GM18951 (cell line): ENCODE measurements at regions not wholly inside any gene's neighbourhood (a gene's known extent, or its start where the extent isn't known, plus 50 kb on each side); places are given as distances from the start of the nearest gene placed in this dataset.
"Not testable (repeated sequence)": the region's sequence is repeated elsewhere in the genome, so short reads cannot be mapped to it uniquely, and the experiment has no call there.

Experiments
- POLR2A ChIP-seq: IDR thresholded peaks from 4 replicates; pipeline ENCODE4 v1.6.1; 2011; ENCODE audit warnings: mild to moderate bottlenecking; ENCODE audit not compliant: insufficient read length, insufficient read depth; ENCODE audit errors: extremely low read depth
- in situ Hi-C: fragments of 300-500 bp; cut with MboI; formaldehyde crosslinking; loops from one replicate; pipeline ENCODE4 v1.12.0; 2022; ENCODE audit warnings: low sequenced_read_pairs, mixed read lengths, inconsistent platforms; ENCODE audit not compliant: unreplicated experiment

DNA sequence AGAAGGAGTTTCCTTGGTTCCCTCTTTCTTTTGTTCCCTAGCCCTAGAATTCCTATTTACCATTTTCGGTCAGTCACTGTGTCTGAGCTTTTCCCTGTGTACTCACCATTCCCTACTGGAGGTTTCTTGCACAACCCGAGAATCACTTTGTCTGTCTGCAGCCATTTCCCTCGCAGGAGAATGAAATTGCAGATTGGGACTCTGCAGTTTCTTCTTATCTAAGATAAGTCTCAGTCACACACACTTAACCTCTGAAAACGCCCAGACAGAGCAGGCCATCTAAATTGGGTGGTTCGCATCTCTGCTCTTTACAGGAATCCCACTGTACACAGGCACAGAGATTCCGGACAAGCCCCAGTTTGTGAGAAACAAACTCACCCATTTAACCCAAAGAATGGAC lies 58.6 kb upstream of the CNTNAP2 start:
- in situ Hi-C loops, result no loop called here
- TF ChIP-seq POLR2A, result no peak

DNA sequence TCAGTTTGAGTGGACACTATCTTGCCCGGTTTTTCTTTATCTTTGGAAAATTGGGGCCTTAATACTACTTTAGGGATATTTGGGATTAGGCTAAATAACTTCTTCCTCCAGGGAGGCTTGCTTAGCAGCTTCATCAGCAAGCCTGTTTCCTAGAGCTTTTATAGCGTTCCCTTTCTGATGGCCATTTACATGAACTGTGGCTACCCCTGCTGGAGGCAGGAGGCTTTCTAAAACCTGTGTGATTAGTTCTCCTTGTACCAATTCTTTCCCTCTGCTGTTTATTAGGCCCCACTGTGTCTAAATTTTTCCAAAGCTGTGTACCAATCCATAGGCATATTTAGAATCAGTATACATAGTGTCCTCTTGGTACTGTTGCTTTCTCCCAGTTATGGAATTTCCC lies 61.7 kb upstream of the CNTNAP2 start:
- no peak for TF ChIP-seq POLR2A
- in situ Hi-C loops, result no loop called here

DNA sequence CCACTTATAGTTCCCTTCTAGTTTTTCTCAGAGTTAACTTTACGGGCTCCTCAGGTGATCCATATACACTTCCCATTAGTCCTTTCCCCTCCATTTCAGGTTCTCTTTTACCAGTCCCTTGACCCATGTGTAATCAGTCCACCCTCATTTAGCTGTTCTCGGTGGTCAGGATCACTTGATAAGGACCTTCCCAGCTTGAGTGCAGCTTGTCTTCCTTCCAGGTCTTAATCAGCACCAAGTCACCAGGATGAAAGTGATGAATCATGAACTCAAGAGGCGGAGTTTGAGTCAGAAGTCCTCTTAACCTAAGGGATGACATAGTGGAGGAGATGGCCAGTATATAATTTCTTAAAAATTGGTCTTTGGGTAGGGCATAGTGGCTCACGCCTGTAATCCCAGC lies 63.1 kb upstream of the CNTNAP2 start:
- in situ Hi-C loops, result no loop called here
- TF ChIP-seq POLR2A, result no peak

DNA sequence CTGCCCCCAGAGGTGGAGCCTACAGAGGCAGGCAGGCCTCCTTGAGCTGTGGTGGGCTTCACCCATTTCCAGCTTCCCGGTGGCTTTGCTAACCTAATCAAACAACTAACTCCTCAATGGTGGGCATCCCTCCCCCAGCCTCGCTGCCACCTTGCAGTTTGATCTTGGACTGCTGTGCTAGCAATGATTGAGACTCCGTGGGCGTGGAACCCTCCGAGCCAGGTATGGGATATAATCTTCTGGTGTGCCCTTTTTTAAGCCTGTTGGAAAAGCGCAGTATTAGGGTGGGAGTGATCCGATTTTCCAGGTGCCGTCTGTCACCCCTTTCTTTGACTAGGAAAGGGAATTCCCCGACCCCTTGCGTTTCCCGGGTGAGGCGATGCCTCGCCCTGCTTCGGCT lies 73.3 kb upstream of the CNTNAP2 start:
- in situ Hi-C loops, result not testable (repeated sequence)

DNA sequence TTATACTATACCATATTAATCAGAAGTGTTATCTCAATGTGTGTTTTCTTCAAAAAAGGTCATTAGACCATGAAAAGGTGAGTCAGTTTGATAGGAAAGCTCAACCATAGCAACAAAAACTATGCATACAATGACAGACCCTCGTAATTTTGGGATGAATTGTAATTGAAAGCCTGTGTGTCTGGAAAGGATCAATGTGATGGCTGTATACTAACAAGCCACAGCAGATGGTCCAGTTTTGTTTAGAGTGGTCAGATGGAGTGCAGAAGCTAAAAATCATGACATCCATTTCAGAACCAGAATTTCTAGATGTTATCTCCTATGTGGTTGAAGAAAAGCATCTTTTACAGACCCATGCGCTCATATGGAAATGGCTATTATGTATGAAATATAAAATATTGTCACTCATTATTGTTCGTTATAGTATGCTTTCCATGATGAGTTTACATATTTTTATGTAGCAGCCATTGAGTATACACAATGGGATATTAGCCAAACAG lies 88.3 kb upstream of the CNTNAP2 start:
- in situ Hi-C loops, result no loop called here
- no peak for TF ChIP-seq POLR2A

DNA sequence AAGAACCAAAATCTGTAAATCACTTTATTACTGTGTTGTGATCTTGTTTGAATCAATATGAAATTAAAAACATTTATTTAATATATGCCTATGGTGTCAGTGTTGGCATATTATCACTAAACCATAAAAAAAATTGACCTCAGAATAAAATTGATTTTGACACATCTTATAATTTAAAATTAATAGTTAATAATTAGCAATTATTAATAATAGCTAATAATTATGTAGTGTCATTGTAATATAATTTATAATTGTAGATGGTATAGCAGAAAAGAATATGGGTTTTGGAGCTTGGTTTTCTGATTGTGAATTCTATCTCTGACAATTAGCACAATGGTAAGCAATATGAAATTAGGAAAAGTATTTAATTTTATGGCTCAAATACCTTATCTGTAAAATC lies 89.4 kb upstream of the CNTNAP2 start:
- in situ Hi-C loops, result no loop called here
- TF ChIP-seq POLR2A, result no peak

DNA sequence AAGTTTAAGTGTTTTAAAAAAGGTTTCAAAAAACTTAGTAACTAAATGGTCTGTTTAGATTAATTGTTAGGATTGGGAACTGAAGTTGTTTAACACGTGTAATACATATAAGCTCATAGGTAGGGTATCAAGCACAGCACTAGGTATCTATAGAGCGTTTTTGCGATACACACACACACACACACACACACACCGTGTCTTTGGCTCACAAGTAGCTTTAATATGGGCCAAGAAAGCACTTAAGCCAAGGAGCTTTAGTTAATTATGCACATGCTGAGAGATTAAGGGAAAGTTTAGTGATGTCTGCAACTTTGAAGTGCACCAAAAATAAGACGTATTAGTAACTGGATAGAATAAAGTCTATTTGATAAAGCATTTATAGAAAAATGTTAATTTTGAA lies 93.8 kb upstream of the CNTNAP2 start:
- in situ Hi-C loops, result no loop called here
- no peak for TF ChIP-seq POLR2A

DNA sequence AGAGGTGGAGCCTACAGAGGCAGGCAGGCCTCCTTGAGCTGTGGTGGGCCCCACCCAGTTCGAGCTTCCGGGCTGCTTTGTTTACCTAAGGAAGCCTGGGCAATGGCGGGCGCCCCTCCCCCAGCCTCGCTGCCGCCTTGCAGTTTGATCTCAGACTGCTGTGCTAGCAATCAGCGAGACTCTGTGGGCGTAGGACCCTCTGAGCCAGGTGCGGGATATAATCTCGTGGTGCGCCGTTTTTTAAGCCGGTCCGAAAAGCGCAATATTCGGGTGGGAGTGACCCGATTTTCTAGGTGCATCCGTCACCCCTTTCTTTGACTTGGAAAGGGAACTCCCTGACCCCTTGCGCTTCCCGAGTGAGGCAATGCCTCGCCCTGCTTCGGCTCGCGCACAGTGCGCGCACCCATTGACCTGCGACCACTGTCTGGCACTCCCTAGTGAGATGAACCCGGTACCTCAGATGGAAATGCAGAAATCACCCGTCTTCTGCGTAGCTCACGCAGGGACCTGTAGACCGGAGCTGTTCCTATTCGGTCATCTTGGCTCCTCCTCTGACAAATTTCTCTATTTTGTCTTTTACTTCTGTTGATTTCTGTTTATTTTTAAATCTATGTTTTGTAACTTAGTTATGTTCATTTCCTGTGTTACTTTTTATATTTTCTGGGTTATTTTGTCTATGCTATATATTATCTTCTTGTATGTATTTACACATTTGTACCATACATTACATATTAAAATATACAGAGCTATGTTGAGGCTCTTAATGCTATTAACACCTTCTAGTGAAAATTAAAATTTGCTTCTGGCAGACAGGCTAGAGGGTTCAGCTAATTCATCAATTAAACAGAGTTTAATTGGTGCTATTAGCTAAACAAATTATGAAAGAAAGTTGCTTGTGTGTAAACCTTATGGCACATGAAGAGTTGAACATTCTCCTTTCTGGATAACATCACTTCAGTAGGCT lies 97.3 kb upstream of the CNTNAP2 start:
- in situ Hi-C loops, result not testable (repeated sequence)

DNA sequence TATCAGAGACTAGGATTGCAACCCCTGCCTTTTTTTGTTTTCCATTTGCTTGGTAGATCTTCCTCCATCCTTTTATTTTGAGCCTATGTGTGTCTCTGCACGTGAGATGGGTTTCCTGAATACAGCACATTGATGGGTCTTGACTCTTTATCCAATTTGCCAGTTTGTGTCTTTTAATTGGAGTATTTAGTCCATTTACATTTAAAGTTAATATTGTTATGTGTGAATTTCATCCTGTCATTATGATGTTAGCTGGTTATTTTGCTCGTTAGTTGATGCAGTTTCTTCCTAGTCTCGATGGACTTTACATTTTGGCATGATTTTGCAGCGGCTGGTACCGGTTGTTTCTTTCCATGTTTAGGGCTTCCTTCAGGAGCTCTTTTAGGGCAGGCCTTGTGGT lies 99.2 kb upstream of the CNTNAP2 start:
- in situ Hi-C loops, result not testable (repeated sequence)

DNA sequence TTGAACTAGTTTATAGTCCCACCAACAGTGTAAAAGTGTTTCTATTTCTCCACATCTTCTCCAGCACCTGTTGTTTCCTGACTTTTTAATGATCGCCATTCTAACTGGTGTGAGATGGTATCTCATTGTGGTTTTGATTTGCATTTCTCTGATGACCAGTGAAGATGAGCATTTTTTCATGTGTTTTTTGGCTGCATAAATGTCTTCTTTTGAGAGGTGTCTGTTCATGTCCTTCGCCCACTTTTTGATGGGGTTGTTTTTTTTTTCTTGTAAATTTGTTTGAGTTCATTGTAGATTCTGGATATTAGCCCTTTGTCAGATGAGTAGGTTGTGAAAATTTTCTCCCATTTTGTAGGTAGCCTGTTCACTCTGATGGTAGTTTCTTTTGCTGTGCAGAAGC lies 102.4 kb upstream of the CNTNAP2 start:
- in situ Hi-C loops, result not testable (repeated sequence)

DNA sequence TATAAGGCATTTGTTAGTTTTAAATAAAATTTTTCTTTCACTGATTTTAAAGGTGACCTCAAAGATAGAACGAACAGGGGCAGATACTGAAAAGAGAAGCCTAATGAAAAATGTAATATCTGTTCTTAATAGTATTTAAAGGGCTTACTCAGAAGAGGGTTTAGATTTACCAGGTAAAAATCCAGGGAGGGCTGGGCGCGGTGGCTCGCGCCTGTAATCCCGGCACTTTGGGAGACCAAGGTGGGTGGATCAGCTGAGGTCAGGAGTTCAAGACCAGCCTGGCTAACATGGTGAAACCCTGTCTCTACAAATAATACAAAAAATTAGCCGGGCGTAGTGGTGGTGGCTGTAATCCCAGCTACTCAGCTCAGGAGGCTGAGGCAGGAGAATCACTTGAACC lies 108.3 kb upstream of the CNTNAP2 start:
- in situ Hi-C loops, result no loop called here
- TF ChIP-seq POLR2A, result no peak

DNA sequence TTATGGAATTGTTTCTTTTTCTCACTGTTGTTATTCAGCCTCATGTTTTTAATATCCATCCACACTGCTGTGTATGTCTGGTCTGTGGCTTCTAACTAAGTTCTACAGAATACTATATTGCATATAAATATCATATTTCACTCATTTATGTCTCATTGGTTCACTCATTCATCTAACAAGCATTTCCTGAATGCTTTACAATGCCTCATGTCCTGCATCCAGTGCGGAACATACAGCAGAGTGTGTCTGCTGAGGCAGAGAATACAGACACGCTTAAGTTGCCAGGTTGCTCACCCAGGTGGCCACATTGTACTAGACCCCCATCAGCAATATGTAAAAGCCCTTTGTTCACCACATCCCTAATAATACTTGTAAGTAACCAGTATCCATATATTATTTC lies 111.8 kb upstream of the CNTNAP2 start:
- TF ChIP-seq POLR2A, result no peak
- in situ Hi-C loops, result no loop called here

DNA sequence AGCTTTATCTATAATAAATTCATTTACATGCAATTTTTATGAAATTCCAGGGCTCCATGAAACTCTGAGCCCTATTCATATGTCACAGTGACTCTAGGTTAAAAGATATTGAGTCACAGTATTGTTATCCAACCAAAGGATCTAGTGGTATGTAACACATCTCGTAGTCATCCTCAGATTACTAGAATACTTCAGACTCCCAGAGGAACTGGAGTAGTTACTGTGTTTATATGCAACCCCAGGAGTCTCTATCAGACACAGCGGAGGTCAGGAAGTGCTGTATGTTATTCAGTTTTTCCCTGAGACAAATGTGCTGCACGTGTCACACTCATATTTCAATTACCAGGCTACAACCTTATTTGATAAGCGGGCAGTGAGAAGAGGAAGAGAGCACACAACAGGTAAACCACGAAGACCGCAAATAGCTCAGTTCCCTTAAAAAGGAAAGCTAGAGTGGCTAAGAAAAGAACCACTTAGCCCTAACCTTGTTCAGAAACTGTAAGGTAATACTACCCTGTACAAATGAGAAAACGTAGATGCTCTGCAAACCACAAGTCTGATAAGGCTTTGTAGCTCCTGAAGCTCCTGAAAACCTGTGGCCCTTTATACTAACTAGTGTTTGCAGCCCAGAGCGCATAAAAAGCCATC lies 114.0 kb upstream of the CNTNAP2 start:
- TF ChIP-seq POLR2A, result no peak
- in situ Hi-C loops, result no loop called here

DNA sequence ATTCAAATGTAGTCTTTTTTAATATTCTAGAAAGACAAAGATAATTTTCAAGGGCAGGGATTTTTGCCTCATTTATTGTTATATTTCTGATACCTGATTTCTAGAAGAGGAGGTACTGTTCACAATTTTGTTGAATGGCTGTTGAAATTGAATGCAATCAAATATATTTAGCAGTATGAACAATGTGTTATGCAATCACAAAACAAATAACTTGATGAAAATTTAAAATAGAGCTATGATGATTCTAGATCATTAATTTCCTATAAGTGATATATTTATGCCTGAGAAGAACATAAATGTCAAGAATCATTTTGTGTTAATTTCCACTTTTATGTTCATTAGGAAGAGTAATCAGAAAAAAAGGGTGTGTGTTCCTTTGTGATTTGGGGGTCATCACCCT lies 114.6 kb upstream of the CNTNAP2 start:
- in situ Hi-C loops, result no loop called here
- no peak for TF ChIP-seq POLR2A
